Ectodermal cell (in vitro differentiated cells): ENCODE measurements at regions not wholly inside any gene's neighbourhood (a gene's known extent, or its start where the extent isn't known, plus 50 kb on each side); places are given as distances from the start of the nearest gene placed in this dataset.

Experiments used
- H3K27ac ChIP-seq: 2 replicates; pipeline ENCODE4 v1.7.0; 2013; ENCODE audit warnings: mild to moderate bottlenecking, low read depth, low read length; ENCODE audit not compliant: insufficient read depth, poor library complexity, severe bottlenecking
- H3K27me3 ChIP-seq: 2 replicates; pipeline ENCODE4 v1.7.0; 2013; ENCODE audit warnings: mild to moderate bottlenecking, low read length; ENCODE audit not compliant: insufficient read depth, control insufficient read depth, poor library complexity, severe bottlenecking
- H3K36me3 ChIP-seq: one replicate; pipeline ENCODE4 v1.7.0; 2013; ENCODE audit warnings: low read length; ENCODE audit not compliant: control insufficient read depth, insufficient read depth
- H3K4me1 ChIP-seq: one replicate; pipeline ENCODE4 v1.7.0; 2013; ENCODE audit warnings: low read length; ENCODE audit not compliant: control insufficient read depth, insufficient read depth
- H3K4me3 ChIP-seq: 2 replicates; pipeline ENCODE4 v1.7.0; 2013; ENCODE audit warnings: low read depth, low read length, control low read depth; ENCODE audit not compliant: insufficient read depth
- H3K9me3 ChIP-seq: 2 replicates; pipeline ENCODE4 v1.7.0; 2013; ENCODE audit warnings: mild to moderate bottlenecking, low read length, moderate library complexity; ENCODE audit not compliant: control insufficient read depth
- WGBS, 2 experiments: methylation state at CpG; one replicate each; pipeline ENCODE4 v1.1.7; 2013; ENCODE audit warnings: missing lambda C conversion rate in 2 of 2; 5-methylcytosine and 5-hydroxymethylcytosine counted together

- Histone ChIP-seq H3K36me3 (no peaks in the 10 kb centered on the region), H3K27ac (no peak overlapping the region), H3K4me3 (no peak overlapping the region), H3K27me3 (no peaks in the 10 kb centered on the region), H3K9me3 (no peaks in the 10 kb centered on the region), H3K4me1 (peaks cover 6% of the 10 kb centered on the region)
- WGBS, 2 experiments: 91 to 94% methylated on average over 6 of the region's 6 CpGs
Observed at GRCh38 chr11:129722529-129722928, 93.1 kb upstream of the TMEM45B start.

- Histone ChIP-seq H3K9me3 (no peaks in the 10 kb centered on the region), H3K4me1 (peaks cover 6% of the 10 kb centered on the region), H3K36me3 (no peaks in the 10 kb centered on the region), H3K27ac (no peak overlapping the region), H3K27me3 (no peaks in the 10 kb centered on the region), H3K4me3 (no peak overlapping the region)
- WGBS, 2 experiments: 85 to 86% methylated on average over 13 of the region's 13 CpGs
Observed at GRCh38 chr11:129723146-129723760, 92.4 kb upstream of the TMEM45B start.

GRCh38 chr11:129723761-129724162 is 91.9 kb upstream of the TMEM45B start:
- H3K9me3 ChIP-seq: no peaks in the 10 kb centered on the region
- H3K36me3 ChIP-seq: no peaks in the 10 kb centered on the region
- H3K4me1 ChIP-seq: peaks cover 6% of the 10 kb centered on the region
- no peaks in the 10 kb centered on the region for H3K27me3 ChIP-seq
- H3K4me3 ChIP-seq: no peak overlapping the region
- 83% methylated on average over 11 of the region's 11 CpGs for WGBS, 2 experiments
- H3K27ac ChIP-seq: no peak overlapping the region

DNA sequence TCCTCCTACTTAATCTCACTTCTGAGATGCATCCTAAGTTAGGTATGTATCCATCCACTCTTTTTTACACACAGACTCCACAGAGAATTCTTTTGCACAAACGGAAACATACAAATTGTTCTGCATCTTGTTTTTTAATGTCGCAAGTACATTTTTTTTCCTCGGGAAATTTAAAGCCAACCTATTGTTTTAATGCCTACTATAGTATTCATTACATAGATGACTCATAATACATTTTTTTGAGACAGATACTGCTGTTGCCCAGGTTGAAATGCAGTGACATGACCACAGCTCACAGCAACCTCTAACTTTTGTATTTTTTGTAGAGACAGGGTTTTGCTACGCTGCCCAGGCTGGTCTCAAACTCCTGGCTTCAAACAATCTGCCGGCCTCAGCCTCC is 90.8 kb upstream of the TMEM45B start:
- Histone ChIP-seq H3K27ac (no peak overlapping the region), H3K27me3 (no peaks in the 10 kb centered on the region), H3K36me3 (no peaks in the 10 kb centered on the region), H3K9me3 (no peaks in the 10 kb centered on the region), H3K4me3 (no peak overlapping the region), H3K4me1 (peaks cover 6% of the 10 kb centered on the region)
- WGBS, 2 experiments: 92 to 99% methylated on average over 5 of the region's 5 CpGs

GRCh38 chr11:129726179-129726578 is 89.5 kb upstream of the TMEM45B start:
- no peaks in the 10 kb centered on the region for H3K9me3 ChIP-seq
- no peak overlapping the region for H3K4me3 ChIP-seq
- peaks cover 6% of the 10 kb centered on the region for H3K4me1 ChIP-seq
- no peak overlapping the region for H3K27ac ChIP-seq
- 90 to 97% methylated on average over 7 of the region's 7 CpGs for WGBS, 2 experiments
- H3K36me3 ChIP-seq: no peaks in the 10 kb centered on the region
- no peaks in the 10 kb centered on the region for H3K27me3 ChIP-seq

GRCh38 chr11:129728581-129728980 is 87.1 kb upstream of the TMEM45B start:
- Histone ChIP-seq H3K4me1 (no peaks in the 10 kb centered on the region), H3K27ac (no peak overlapping the region), H3K9me3 (no peaks in the 10 kb centered on the region), H3K4me3 (no peak overlapping the region), H3K27me3 (no peaks in the 10 kb centered on the region), H3K36me3 (no peaks in the 10 kb centered on the region)
- 83 to 84% methylated on average over 7 of the region's 7 CpGs for WGBS, 2 experiments

DNA sequence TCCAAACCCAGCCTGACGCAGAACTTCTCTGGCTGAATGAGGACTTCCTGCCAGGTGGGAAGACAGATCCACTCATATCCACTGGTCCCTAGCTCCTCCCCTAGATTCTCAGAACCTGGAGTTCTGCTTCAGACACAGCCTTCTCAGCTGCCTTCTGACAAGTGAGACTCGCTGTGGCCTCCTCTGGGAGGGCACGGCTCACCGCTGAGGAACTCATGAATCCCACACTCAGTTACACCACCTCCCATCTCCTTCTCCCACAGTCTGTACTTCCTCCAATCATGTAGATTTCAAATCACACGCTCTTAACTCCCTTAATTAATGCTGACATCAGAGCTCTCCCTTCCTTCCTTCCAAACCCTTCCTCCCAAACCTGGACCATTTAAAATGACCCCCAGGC is 86.4 kb upstream of the TMEM45B start:
- Histone ChIP-seq H3K36me3 (no peaks in the 10 kb centered on the region), H3K27me3 (no peaks in the 10 kb centered on the region), H3K4me3 (no peak overlapping the region), H3K27ac (no peak overlapping the region), H3K4me1 (no peaks in the 10 kb centered on the region), H3K9me3 (no peaks in the 10 kb centered on the region)
- 80 to 81% methylated on average over 5 of the region's 5 CpGs for WGBS, 2 experiments

- no peak overlapping the region for H3K4me3 ChIP-seq
- H3K9me3 ChIP-seq: no peaks in the 10 kb centered on the region
- no peaks in the 10 kb centered on the region for H3K4me1 ChIP-seq
- H3K27ac ChIP-seq: no peak overlapping the region
- H3K36me3 ChIP-seq: no peaks in the 10 kb centered on the region
- WGBS, 2 experiments: 93 to 95% methylated on average over 9 to 10 of the region's 10 CpGs
- H3K27me3 ChIP-seq: no peaks in the 10 kb centered on the region
Observed at GRCh38 chr11:129729823-129730222, 85.8 kb upstream of the TMEM45B start.

GRCh38 chr11:129731316-129731715 is 84.3 kb upstream of the TMEM45B start:
- H3K27ac ChIP-seq: no peak overlapping the region
- no peaks in the 10 kb centered on the region for H3K9me3 ChIP-seq
- H3K27me3 ChIP-seq: no peaks in the 10 kb centered on the region
- 86 to 88% methylated on average over 7 to 8 of the region's 8 CpGs for WGBS, 2 experiments
- no peaks in the 10 kb centered on the region for H3K4me1 ChIP-seq
- no peak overlapping the region for H3K4me3 ChIP-seq
- no peaks in the 10 kb centered on the region for H3K36me3 ChIP-seq

DNA sequence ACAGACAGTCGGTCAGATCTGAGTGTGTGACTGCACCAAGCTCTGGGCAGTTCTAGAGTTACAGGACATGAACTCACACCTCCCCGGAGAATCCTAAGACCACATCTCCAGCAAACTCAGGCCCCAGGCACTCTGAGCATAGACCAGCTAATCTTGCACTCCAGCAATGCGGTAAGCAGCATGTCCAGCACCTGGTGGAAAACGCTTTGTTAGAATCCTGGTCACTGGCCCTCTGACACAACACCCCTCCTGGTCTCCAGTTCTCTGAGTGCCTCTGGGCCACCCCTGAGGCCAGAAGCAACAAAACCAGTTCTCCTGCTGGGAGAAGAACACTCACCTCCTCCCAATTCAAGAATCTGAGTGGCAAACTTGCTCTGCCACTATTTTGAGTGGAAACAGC is 82.7 kb upstream of the TMEM45B start:
- Histone ChIP-seq H3K4me1 (no peaks in the 10 kb centered on the region), H3K36me3 (no peaks in the 10 kb centered on the region), H3K27me3 (no peaks in the 10 kb centered on the region), H3K9me3 (no peaks in the 10 kb centered on the region), H3K4me3 (no peak overlapping the region), H3K27ac (no peak overlapping the region)
- whole genome bisulfite sequencing, 2 experiments: 90 to 95% methylated on average over 4 of the region's 4 CpGs

- Histone ChIP-seq H3K4me1 (no peaks in the 10 kb centered on the region), H3K9me3 (no peaks in the 10 kb centered on the region), H3K36me3 (no peaks in the 10 kb centered on the region), H3K4me3 (no peak overlapping the region), H3K27ac (no peak overlapping the region), H3K27me3 (no peaks in the 10 kb centered on the region)
- WGBS, 2 experiments: 93 to 94% methylated on average over 9 of the region's 9 CpGs
Observed at GRCh38 chr11:129733384-129733783, 82.3 kb upstream of the TMEM45B start.
